Calu3 (cell line): ENCODE measurements at regions not wholly inside any gene's neighbourhood (a gene's known extent, or its start where the extent isn't known, plus 50 kb on each side); places are given as distances from the start of the nearest gene placed in this dataset.

Experiments
- BruUV-seq: library from RNA; stranded (reverse); fragments of 400-500 nt; replicated peaks from 2 replicates; lab custom pipeline; 2021; lab: Mats Ljungman, UMichigan
- CTCF ChIA-PET: fragments of 300-600 bp; sonication (Branson Sonifier 250); formaldehyde crosslinking; loops from one replicate; lab custom pipeline; 2022; ENCODE audit warnings: antibody characterized with exemption; lab: Charles Lee
- DNase-seq: peaks from one replicate; pipeline ENCODE4 v3.0.0; 2022
- H3K27ac Mint-ChIP-seq: one replicate; pipeline ENCODE4 v1.8.0; 2022; ENCODE audit warnings: mixed read lengths; ENCODE audit not compliant: unreplicated experiment
- H3K27me3 Mint-ChIP-seq: one replicate; pipeline ENCODE4 v1.8.0; 2022; ENCODE audit warnings: mixed read lengths; ENCODE audit not compliant: unreplicated experiment
- H3K36me3 Mint-ChIP-seq: one replicate; pipeline ENCODE4 v1.8.0; 2022; ENCODE audit warnings: mild to moderate bottlenecking, moderate library complexity, mixed read lengths; ENCODE audit not compliant: insufficient read depth, unreplicated experiment
- H3K4me1 Mint-ChIP-seq: one replicate; pipeline ENCODE4 v1.8.0; 2022; ENCODE audit warnings: mild to moderate bottlenecking, low read depth, mixed read lengths; ENCODE audit not compliant: unreplicated experiment
- H3K4me3 Mint-ChIP-seq: one replicate; pipeline ENCODE4 v1.8.0; 2022; ENCODE audit warnings: mild to moderate bottlenecking, low read depth, moderate library complexity, mixed read lengths; ENCODE audit not compliant: unreplicated experiment
- H3K9me3 Mint-ChIP-seq: one replicate; pipeline ENCODE4 v1.8.0; 2022; ENCODE audit warnings: low read depth, mixed read lengths; ENCODE audit not compliant: unreplicated experiment
- intact Hi-C: fragments of 100-400 bp; cut with micrococcal nuclease; formaldehyde crosslinking; loops from one replicate; pipeline ENCODE4 v1.10.0; 2022; ENCODE audit not compliant: unreplicated experiment
- TF ChIP-seq, protein P1 (sequence below): fragments of 200-600 bp; IDR thresholded peaks from one replicate; pipeline ENCODE4 v1.8.0; 2022; ENCODE audit warnings: antibody characterized with exemption; ENCODE audit not compliant: unreplicated experiment

DNA sequence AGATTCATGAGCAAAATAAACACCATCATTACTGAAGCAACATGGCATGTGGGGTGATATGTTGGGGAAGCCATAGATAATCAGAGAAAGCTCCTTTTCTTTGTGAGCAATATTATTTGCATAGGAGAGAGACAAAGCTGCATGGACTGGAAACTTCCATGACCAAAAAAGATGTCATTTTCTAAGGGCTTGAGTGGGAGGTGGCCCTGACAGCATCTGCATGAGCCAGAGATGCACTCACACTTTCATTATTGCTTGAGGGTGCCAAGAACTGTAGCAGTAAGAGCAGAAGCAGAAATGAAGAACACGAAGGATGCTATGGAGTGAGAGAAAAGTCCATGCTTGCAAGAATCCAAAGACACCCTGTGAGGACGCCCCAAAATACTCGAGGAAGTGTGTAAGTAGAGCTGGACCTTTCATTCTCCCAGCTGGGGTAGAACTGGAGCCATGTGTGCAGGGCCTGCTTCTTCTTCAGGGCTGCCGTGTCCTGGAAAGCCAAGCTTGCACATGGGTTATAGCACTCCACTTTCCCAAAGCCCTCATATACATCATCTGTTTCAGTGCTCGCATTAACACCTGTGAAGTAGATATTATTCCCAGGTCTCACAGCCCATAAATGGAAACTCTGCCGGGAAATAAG lies 851.2 kb downstream of the DHX35 start:
- intact Hi-C loops: no loop called here
- Mint-ChIP-seq H3K36me3 (no peaks in the 10 kb centered on the region), H3K27me3 (no peaks in the 10 kb centered on the region), H3K9me3 (peaks cover 18% of the 10 kb centered on the region), H3K4me3 (no peak overlapping the region), H3K4me1 (no peaks in the 10 kb centered on the region), H3K27ac (no peak overlapping the region)
- TF ChIP-seq, protein P1, sequence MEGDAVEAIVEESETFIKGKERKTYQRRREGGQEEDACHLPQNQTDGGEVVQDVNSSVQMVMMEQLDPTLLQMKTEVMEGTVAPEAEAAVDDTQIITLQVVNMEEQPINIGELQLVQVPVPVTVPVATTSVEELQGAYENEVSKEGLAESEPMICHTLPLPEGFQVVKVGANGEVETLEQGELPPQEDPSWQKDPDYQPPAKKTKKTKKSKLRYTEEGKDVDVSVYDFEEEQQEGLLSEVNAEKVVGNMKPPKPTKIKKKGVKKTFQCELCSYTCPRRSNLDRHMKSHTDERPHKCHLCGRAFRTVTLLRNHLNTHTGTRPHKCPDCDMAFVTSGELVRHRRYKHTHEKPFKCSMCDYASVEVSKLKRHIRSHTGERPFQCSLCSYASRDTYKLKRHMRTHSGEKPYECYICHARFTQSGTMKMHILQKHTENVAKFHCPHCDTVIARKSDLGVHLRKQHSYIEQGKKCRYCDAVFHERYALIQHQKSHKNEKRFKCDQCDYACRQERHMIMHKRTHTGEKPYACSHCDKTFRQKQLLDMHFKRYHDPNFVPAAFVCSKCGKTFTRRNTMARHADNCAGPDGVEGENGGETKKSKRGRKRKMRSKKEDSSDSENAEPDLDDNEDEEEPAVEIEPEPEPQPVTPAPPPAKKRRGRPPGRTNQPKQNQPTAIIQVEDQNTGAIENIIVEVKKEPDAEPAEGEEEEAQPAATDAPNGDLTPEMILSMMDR: no peak
- CTCF ChIA-PET: no interaction called here
- DNase-seq: no peak
- BruUV-seq: no TSS peak

DNA sequence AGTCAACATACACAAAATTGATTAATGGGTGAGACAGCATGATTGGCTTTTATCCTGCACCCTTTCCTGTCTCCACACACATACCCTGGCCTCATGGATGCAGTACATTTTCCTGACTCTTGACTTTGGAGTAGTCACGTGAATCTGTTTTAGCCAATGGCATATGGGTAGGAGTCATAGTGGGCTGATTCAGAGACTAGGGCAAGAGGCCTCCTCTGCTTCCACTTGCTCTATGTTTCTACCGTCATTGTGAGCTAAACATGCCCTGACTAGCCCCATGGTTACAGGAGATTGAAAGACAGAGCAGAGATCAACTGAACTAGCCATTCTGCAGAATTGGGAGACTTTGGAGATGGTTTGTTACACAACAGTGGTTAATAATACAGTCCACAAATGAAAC lies 850.0 kb downstream of the DHX35 start:
- intact Hi-C loops: no loop called here
- Mint-ChIP-seq H3K27me3 (no peaks in the 10 kb centered on the region), H3K27ac (no peak overlapping the region), H3K9me3 (peaks cover 18% of the 10 kb centered on the region), H3K36me3 (no peaks in the 10 kb centered on the region), H3K4me1 (no peaks in the 10 kb centered on the region), H3K4me3 (no peak overlapping the region)
- no peak for DNase-seq
- no TSS peak for BruUV-seq
- CTCF ChIA-PET: no interaction called here
- TF ChIP-seq, protein P1: no peak

DNA sequence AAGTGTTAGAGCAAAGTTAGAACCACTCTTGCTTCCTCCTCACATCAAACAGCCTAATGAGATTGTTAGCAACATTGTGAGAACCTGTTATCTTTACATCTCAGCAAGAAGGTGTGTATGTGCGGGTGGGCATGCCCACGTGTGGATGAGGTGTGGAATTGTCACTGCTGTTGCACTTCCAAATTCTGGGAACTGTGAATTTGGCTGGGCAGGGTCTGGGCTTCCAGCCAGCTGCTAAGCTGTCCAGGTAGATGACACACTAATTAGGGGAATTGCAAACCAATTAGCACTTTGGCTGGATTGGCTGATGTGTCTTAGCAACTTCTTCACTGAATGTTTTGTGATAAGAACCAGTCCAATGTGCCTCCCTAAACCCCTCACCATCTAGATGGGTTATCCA lies 848.2 kb downstream of the DHX35 start:
- Mint-ChIP-seq H3K27me3 (no peaks in the 10 kb centered on the region), H3K36me3 (no peaks in the 10 kb centered on the region), H3K4me1 (no peaks in the 10 kb centered on the region), H3K4me3 (no peak overlapping the region), H3K27ac (no peak overlapping the region), H3K9me3 (peaks cover 12% of the 10 kb centered on the region)
- intact Hi-C loops: no loop called here
- BruUV-seq: no TSS peak
- TF ChIP-seq, protein P1: no peak
- DNase-seq: no peak
- CTCF ChIA-PET: no interaction called here

DNA sequence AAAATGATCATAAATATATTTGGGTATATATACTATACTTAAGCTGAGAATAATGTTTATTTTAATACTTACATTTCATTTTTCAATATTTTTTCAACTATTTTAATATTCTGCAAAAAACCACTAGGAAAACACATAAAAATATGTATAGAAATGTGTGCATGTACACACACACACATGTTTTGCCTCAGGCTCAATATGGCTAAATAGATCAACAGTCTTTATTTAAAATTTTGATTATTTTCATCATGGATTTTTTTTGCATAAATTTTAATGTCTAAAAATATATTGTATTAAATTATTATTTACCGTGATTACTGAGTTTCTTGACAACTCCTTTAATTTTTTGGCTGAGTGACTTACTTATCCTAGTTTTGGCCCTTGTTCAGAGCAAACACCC lies 846.5 kb downstream of the DHX35 start:
- no peaks in the 10 kb centered on the region for H3K4me1 Mint-ChIP-seq
- peaks cover 8% of the 10 kb centered on the region for H3K9me3 Mint-ChIP-seq
- intact Hi-C loops: no loop called here
- no TSS peak for BruUV-seq
- CTCF ChIA-PET: no interaction called here
- no peak overlapping the region for H3K4me3 Mint-ChIP-seq
- DNase-seq: no peak
- no peak overlapping the region for H3K27ac Mint-ChIP-seq
- no peaks in the 10 kb centered on the region for H3K36me3 Mint-ChIP-seq
- H3K27me3 Mint-ChIP-seq: no peaks in the 10 kb centered on the region
- TF ChIP-seq, protein P1: no peak
